SK-N-SH (cell line): ENCODE measurements at regions not wholly inside any gene's neighbourhood (a gene's known extent, or its start where the extent isn't known, plus 50 kb on each side); places are given as distances from the start of the nearest gene placed in this dataset.

ENCODE experiments used
- CTCF ChIA-PET: fragments of 300-600, 350-600 bp; formaldehyde crosslinking; extraction: SDS; loops from one replicate; lab custom pipeline; 2021; lab: Yijun Ruan, JAX
- POLR2A ChIA-PET: fragments of 350-600 bp; sonication (Branson Sonifier 250); formaldehyde crosslinking; extraction: SDS; loops from one replicate; lab custom pipeline; 2020; ENCODE audit warnings: antibody characterized with exemption, inconsistent platforms; lab: Yijun Ruan, JAX
- DNase-seq: peaks from one replicate; pipeline ENCODE4 v3.0.0; 2012
- H2AFZ ChIP-seq: fragments of 200-600 bp; sonication (generic); 2 replicates; pipeline ENCODE4 v1.8.1; 2016; ENCODE audit warnings: antibody characterized with exemption, mild to moderate bottlenecking, low read depth
- H3F3A ChIP-seq: fragments of 200-600 bp; sonication (generic); replicated peaks from 2 replicates; pipeline ENCODE3; 2016; ENCODE audit warnings: antibody characterized with exemption, mild to moderate bottlenecking; ENCODE audit not compliant: insufficient read depth
- H3K27ac ChIP-seq, 2 experiments: fragments of 200-500 bp in 1 of 2; fragments of 200-600 bp in 1 of 2; sonication (Bioruptor generic) in 1 of 2; sonication (generic), shearing (Covaris generic) in 1 of 2; 2 replicates each; pipeline versions ENCODE4 v1.5.1 to v1.6.1; 2014 to 2016; ENCODE audit warnings: low read depth in 2 of 2, inconsistent platforms in 1 of 2, low read length in 1 of 2, mild to moderate bottlenecking in 1 of 2, mixed read lengths in 1 of 2
- H3K27me3 ChIP-seq: fragments of 200-600 bp; sonication (generic), shearing (Covaris generic); 2 replicates; pipeline ENCODE4 v1.6.1; 2016; ENCODE audit warnings: mixed run types; ENCODE audit not compliant: insufficient read depth
- H3K36me3 ChIP-seq, 2 experiments: fragments of 200-500 bp in 1 of 2; fragments of 200-600 bp in 1 of 2; sonication (Bioruptor generic) in 1 of 2; sonication (generic) in 1 of 2; replicated peaks in 1 of 2; 2 replicates each; pipeline versions ENCODE3 to v1.5.1; 2014 to 2016; ENCODE audit warnings: low read length in 1 of 2, mild to moderate bottlenecking in 1 of 2; ENCODE audit not compliant: insufficient read depth in 2 of 2, control insufficient read depth in 1 of 2
- H3K4me1 ChIP-seq, 2 experiments: fragments of 200-500 bp in 1 of 2; fragments of 200-600 bp in 1 of 2; sonication (Bioruptor generic) in 1 of 2; sonication (generic), shearing (Covaris generic) in 1 of 2; 2 replicates each; pipeline versions ENCODE4 v1.5.1 to v1.6.1; 2014 to 2016; ENCODE audit warnings: low read depth in 1 of 2, low read length in 1 of 2, mixed run types in 1 of 2; ENCODE audit not compliant: insufficient read depth in 2 of 2, control insufficient read depth in 1 of 2
- H3K4me2 ChIP-seq: fragments of 200-600 bp; sonication (generic), shearing (Covaris generic); 2 replicates; pipeline ENCODE4 v1.6.1; 2017; ENCODE audit warnings: mixed run types
- H3K4me3 ChIP-seq, 2 experiments: fragments of 200-500 bp in 1 of 2; fragments of 200-600 bp in 1 of 2; sonication (Bioruptor generic) in 1 of 2; sonication (generic), shearing (Covaris generic) in 1 of 2; 2 replicates each; pipeline versions ENCODE4 v1.5.1 to v1.8.1; 2014 to 2016; ENCODE audit warnings: low read depth in 2 of 2, inconsistent platforms in 1 of 2, low read length in 1 of 2, mild to moderate bottlenecking in 1 of 2, mixed read lengths in 1 of 2, moderate library complexity in 1 of 2
- H3K79me2 ChIP-seq: fragments of 200-600 bp; sonication (generic); 2 replicates; pipeline ENCODE4 v1.8.1; 2017; ENCODE audit warnings: mild to moderate bottlenecking; ENCODE audit not compliant: insufficient read depth
- H3K9ac ChIP-seq: fragments of 200-600 bp; sonication (generic); 2 replicates; pipeline ENCODE4 v1.6.1; 2017; ENCODE audit warnings: mixed run types
- H3K9me2 ChIP-seq: fragments of 200-600 bp; sonication (generic); 2 replicates; pipeline ENCODE4 v1.6.1; 2017; ENCODE audit warnings: mixed run types
- H3K9me3 ChIP-seq: fragments of 200-600 bp; sonication (generic); 2 replicates; pipeline ENCODE4 v1.6.1; 2017; ENCODE audit warnings: mixed run types, mild to moderate bottlenecking, moderate library complexity
- H4K20me1 ChIP-seq: fragments of 200-600 bp; sonication (generic); 2 replicates; pipeline ENCODE4 v1.6.1; 2017; ENCODE audit warnings: mild to moderate bottlenecking, mixed run types; ENCODE audit not compliant: insufficient read depth
- CHD2 ChIP-seq: fragments of 150-350 bp; IDR thresholded peaks from 2 replicates; pipeline ENCODE4 v1.6.1; 2018; ENCODE audit warnings: low read length; ENCODE audit not compliant: partially characterized antibody
- ELF1 ChIP-seq: IDR thresholded peaks from 2 replicates; pipeline ENCODE4 v1.4.0; 2012
- EP300 ChIP-seq, 2 experiments: IDR thresholded peaks; 2 replicates each; pipeline versions ENCODE4 v1.4.0 to v1.6.1; 2012; ENCODE audit warnings: borderline replicate concordance in 1 of 2, low read depth in 1 of 2, low read length in 1 of 2
- EZH2phosphoT487 ChIP-seq: fragments of 200-600 bp; sonication (generic); IDR thresholded peaks from 2 replicates; pipeline ENCODE4 v1.6.1; 2017; ENCODE audit warnings: low read depth, mixed run types, mild to moderate bottlenecking, antibody characterized with exemption, moderate library complexity, borderline replicate concordance
- FOXM1 ChIP-seq: IDR thresholded peaks from 2 replicates; pipeline ENCODE4 v1.4.0; 2012; ENCODE audit warnings: low read depth, mild to moderate bottlenecking
- GABPA ChIP-seq: IDR thresholded peaks from 2 replicates; pipeline ENCODE4 v1.4.0; 2012; ENCODE audit warnings: low read depth, mild to moderate bottlenecking
- GATA2 ChIP-seq: sonication (generic); formaldehyde crosslinking; IDR thresholded peaks from 2 replicates; pipeline ENCODE4 v1.5.0; 2020; ENCODE audit warnings: mild to moderate bottlenecking, missing genetic modification reagents
- JUND ChIP-seq: IDR thresholded peaks from 2 replicates; pipeline ENCODE4 v1.4.0; 2012
- MAX ChIP-seq: IDR thresholded peaks from 2 replicates; pipeline ENCODE4 v1.4.0; 2012; ENCODE audit warnings: low read depth
- MEF2A ChIP-seq: IDR thresholded peaks from 2 replicates; pipeline ENCODE4 v1.4.0; 2012; ENCODE audit warnings: low read depth, borderline replicate concordance
- MXI1 ChIP-seq: IDR thresholded peaks from 2 replicates; pipeline ENCODE4 v1.6.1; 2012; ENCODE audit warnings: mild to moderate bottlenecking, low read depth, low read length, improper control_type of control experiment
- NFIC ChIP-seq: IDR thresholded peaks from 2 replicates; pipeline ENCODE4 v1.4.0; 2012; ENCODE audit warnings: borderline replicate concordance
- NRF1 ChIP-seq: IDR thresholded peaks from 2 replicates; pipeline ENCODE4 v1.6.1; 2012; ENCODE audit warnings: low read depth, mild to moderate bottlenecking, low read length
- PBX3 ChIP-seq: IDR thresholded peaks from 2 replicates; pipeline ENCODE4; 2012
- RAD21 ChIP-seq: IDR thresholded peaks from 2 replicates; pipeline ENCODE4 v1.6.1; 2012; ENCODE audit warnings: mild to moderate bottlenecking, low read length
- RCOR1 ChIP-seq: fragments of 150-350 bp; IDR thresholded peaks from 2 replicates; pipeline ENCODE4 v1.6.1; 2017; ENCODE audit warnings: antibody characterized with exemption, low read length
- RFX5 ChIP-seq: IDR thresholded peaks from 2 replicates; pipeline ENCODE4 v1.6.1; 2012; ENCODE audit warnings: mild to moderate bottlenecking, improper control_type of control experiment, low read length
- RXRA ChIP-seq: IDR thresholded peaks from 2 replicates; pipeline ENCODE4 v1.4.0; 2012; ENCODE audit warnings: low read depth, mild to moderate bottlenecking, borderline replicate concordance
- SIN3A ChIP-seq: IDR thresholded peaks from 2 replicates; pipeline ENCODE4 v1.6.1; 2012; ENCODE audit warnings: low read depth, mild to moderate bottlenecking, low read length, moderate library complexity, borderline replicate concordance
- SMC3 ChIP-seq: IDR thresholded peaks from 2 replicates; pipeline ENCODE4 v1.6.1; 2012; ENCODE audit warnings: low read depth, low read length, improper control_type of control experiment
- TAF1 ChIP-seq: IDR thresholded peaks from 2 replicates; pipeline ENCODE4 v1.6.1; 2012; ENCODE audit warnings: low read depth, mild to moderate bottlenecking, low read length, moderate library complexity, borderline replicate concordance
- TCF12 ChIP-seq: IDR thresholded peaks from 2 replicates; pipeline ENCODE4 v1.4.0; 2012
- USF1 ChIP-seq: IDR thresholded peaks from 2 replicates; pipeline ENCODE4 v1.4.0; 2012; ENCODE audit warnings: low read depth, borderline replicate concordance
- USF2 ChIP-seq: fragments of 150-350 bp; IDR thresholded peaks from 2 replicates; pipeline ENCODE4 v1.6.1; 2017; ENCODE audit warnings: antibody characterized with exemption, low read length, low read depth, borderline replicate concordance
- YY1 ChIP-seq: IDR thresholded peaks from 2 replicates; pipeline ENCODE4 v1.4.0; 2012; ENCODE audit warnings: low read depth, mild to moderate bottlenecking
- WGBS: methylation state at CpG from one replicate; pipeline ENCODE4 v1.1.6; 2017; ENCODE audit warnings: low lambda C conversion rate; 5-methylcytosine and 5-hydroxymethylcytosine counted together

GRCh38 chr5:63603996-63604395 is 358.2 kb downstream of the HTR1A start:
- ChIA-PET CTCF (no interaction called here), POLR2A (no interaction called here)
- WGBS, result 0% methylated on average over 3 of the region's 3 CpGs
- Histone ChIP-seq H3K4me2 (no peak overlapping the region), H3F3A (no peaks in the 10 kb centered on the region), H3K4me1 (no peaks in the 10 kb centered on the region), H3K4me3 (no peak overlapping the region), H3K27me3 (no peaks in the 10 kb centered on the region), H4K20me1 (no peaks in the 10 kb centered on the region), H3K36me3 (no peaks in the 10 kb centered on the region), H3K9me2 (no peaks in the 10 kb centered on the region), H3K9ac (no peak overlapping the region), H3K9me3 (no peaks in the 10 kb centered on the region), H3K79me2 (no peaks in the 10 kb centered on the region), H2AFZ (no peak overlapping the region), H3K27ac (no peak overlapping the region)
- no peak for DNase-seq
- TF ChIP-seq MAX (no peak), USF1 (no peak), GABPA (no peak), TAF1 (no peak), JUND (no peak), CHD2 (no peak), FOXM1 (no peak), RAD21 (no peak), SIN3A (no peak), PBX3 (no peak), EP300 (IDR thresholded peaks at IDR 0.05; ENCODE audit: borderline replicate concordance in 1 of 2, low read depth in 1 of 2, low read length in 1 of 2) (no peak), RFX5 (no peak), RXRA (no peak), TCF12 (no peak), NFIC (no peak), MXI1 (no peak), RCOR1 (no peak), NRF1 (no peak), USF2 (no peak)

- ChIA-PET CTCF (no interaction called here), POLR2A (no interaction called here)
- no peak overlapping the region for H3K9ac ChIP-seq
- no peaks in the 10 kb centered on the region for H3K27me3 ChIP-seq
- no peaks in the 10 kb centered on the region for H3F3A ChIP-seq
- no peak overlapping the region for H2AFZ ChIP-seq
- H3K79me2 ChIP-seq, result no peaks in the 10 kb centered on the region
- no peak overlapping the region for H3K4me2 ChIP-seq
- no peaks in the 10 kb centered on the region for H3K9me2 ChIP-seq
- no peak overlapping the region for H3K27ac ChIP-seq
- DNase-seq, result no peak
- no peaks in the 10 kb centered on the region for H3K9me3 ChIP-seq
- no peaks in the 10 kb centered on the region for H3K4me1 ChIP-seq
- H3K36me3 ChIP-seq, result no peaks in the 10 kb centered on the region
- no peaks in the 10 kb centered on the region for H4K20me1 ChIP-seq
- no peak overlapping the region for H3K4me3 ChIP-seq
- TF ChIP-seq GATA2, result no peak
- no peak for TF ChIP-seq RXRA
- no peak for TF ChIP-seq RCOR1
- no peak for TF ChIP-seq CHD2
- no peak for TF ChIP-seq MEF2A
- no peak for TF ChIP-seq GABPA
- TF ChIP-seq RFX5, result no peak
- TF ChIP-seq YY1, result no peak
- no peak for TF ChIP-seq NRF1
- TF ChIP-seq EZH2phosphoT487, result no peak
- no peak for TF ChIP-seq SMC3
- no peak for TF ChIP-seq TCF12
- TF ChIP-seq TAF1, result no peak
- TF ChIP-seq USF2, result no peak
- TF ChIP-seq FOXM1, result no peak
- TF ChIP-seq ELF1, result no peak
- no peak for TF ChIP-seq MAX
These were observed 359.3 kb downstream of the HTR1A start for GRCh38 chr5:63602971-63603370.
